Peyer's patch (tissue), 4 donors: ENCODE measurements at regions not wholly inside any gene's neighbourhood (a gene's known extent, or its start where the extent isn't known, plus 50 kb on each side); places are given as distances from the start of the nearest gene placed in this dataset.

ENCODE experiments used
- CTCF ChIP-seq, 6 experiments: fragments of 450-650 bp in 4 of 6; fragments of 200-600 bp in 2 of 6; sonication (generic) in 1 of 6; IDR thresholded peaks; one replicate each; pipeline ENCODE4 v1.5.1; 2017 to 2019; ENCODE audit warnings: antibody characterized with exemption in 6 of 6, mild to moderate bottlenecking in 3 of 6, moderate library complexity in 1 of 6
- POLR2A ChIP-seq, 2 donors: fragments of 450-650 bp; IDR thresholded peaks; one replicate each; pipeline ENCODE4 v1.5.1; 2017; ENCODE audit warnings: antibody characterized with exemption in 2 of 2, mild to moderate bottlenecking in 2 of 2, moderate library complexity in 2 of 2

- TF ChIP-seq CTCF (IDR thresholded peaks at IDR 0.05) (no peak), POLR2A (IDR thresholded peaks at IDR 0.05) (no peak)
Measured at GRCh38 chr5:40414922-40415321, 264.8 kb upstream of the PTGER4 start.
